ENCODE measurements at regions not wholly inside any gene's neighbourhood (a gene's known extent, or its start where the extent isn't known, plus 50 kb on each side); places are given as distances from the start of the nearest gene placed in this dataset.

- in situ Hi-C loops (cut with HindIII; ENCODE audit: low sequenced_read_pairs) = no loop called here
- H3K4me3 ChIP-seq (ENCODE audit: low read depth, low read length) = no peak overlapping the region
- TF ChIP-seq, protein P1, sequence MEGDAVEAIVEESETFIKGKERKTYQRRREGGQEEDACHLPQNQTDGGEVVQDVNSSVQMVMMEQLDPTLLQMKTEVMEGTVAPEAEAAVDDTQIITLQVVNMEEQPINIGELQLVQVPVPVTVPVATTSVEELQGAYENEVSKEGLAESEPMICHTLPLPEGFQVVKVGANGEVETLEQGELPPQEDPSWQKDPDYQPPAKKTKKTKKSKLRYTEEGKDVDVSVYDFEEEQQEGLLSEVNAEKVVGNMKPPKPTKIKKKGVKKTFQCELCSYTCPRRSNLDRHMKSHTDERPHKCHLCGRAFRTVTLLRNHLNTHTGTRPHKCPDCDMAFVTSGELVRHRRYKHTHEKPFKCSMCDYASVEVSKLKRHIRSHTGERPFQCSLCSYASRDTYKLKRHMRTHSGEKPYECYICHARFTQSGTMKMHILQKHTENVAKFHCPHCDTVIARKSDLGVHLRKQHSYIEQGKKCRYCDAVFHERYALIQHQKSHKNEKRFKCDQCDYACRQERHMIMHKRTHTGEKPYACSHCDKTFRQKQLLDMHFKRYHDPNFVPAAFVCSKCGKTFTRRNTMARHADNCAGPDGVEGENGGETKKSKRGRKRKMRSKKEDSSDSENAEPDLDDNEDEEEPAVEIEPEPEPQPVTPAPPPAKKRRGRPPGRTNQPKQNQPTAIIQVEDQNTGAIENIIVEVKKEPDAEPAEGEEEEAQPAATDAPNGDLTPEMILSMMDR (IDR thresholded peaks at IDR 0.05; ENCODE audit: low read depth, low read length, missing control alignments) = no peak
- no peak for DNase-seq (ENCODE audit: low read depth)
Observed at GRCh38 chr21:28447462-28447861, 545.2 kb downstream of the LTN1 start.

DNA sequence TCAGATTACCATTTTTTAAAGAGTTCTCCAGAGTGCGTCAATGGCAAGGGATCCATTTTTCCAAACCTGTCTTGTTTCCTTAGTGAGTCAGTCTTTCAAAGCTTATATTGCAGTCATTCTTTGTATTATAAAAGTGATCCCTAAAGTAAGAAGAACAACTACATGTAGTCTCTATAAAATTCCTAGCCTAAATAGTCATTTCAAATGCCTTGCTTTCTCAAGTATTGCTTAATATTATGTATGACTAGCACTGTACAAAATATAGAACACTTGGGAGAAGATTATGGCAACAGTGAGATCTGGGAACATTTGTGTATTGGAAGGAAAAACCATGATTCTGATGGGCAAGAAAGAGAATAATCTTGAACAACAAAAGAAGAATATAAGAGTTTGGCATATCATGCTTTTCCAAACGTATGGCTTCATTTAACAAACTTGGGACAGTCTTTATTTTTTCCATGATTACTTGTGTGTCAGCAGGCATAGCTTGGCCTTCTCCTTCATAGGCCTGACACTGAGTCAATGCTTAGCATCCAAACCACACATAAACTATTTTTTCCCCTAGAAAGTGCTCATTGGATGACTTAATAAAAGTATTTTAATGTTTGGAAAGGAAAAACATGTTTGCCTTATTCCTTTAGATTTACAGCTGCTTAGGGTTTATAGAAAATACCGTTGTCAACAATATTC, 547.4 kb downstream of the LTN1 start:
- in situ Hi-C loops (cut with HindIII; ENCODE audit: low sequenced_read_pairs) = no loop called here
- no peak for DNase-seq (ENCODE audit: low read depth)
- TF ChIP-seq, protein P1 (IDR thresholded peaks at IDR 0.05; ENCODE audit: low read depth, low read length, missing control alignments) = no peak
- no peak overlapping the region for H3K4me3 ChIP-seq (ENCODE audit: low read depth, low read length)

DNA sequence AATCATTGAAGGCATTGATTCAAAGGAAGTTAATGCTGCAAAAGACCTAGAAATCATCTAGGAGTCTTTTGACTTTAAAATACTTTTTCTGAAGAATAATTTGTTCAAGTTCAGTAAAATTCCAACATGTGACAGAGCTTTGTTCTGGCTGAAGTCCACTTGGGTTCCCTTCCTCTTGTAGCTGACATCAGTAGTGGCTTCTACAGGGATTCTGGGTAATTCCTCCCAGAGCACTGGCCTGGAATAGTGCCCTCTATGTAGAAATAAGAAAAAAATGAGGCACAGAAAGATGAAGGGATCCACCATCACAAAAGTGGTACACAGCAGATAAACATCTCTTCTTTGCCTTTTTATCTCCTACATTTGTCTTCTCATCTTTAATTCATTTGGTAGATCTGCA, 548.1 kb downstream of the LTN1 start:
- H3K4me3 ChIP-seq (ENCODE audit: low read depth, low read length) = no peak overlapping the region
- in situ Hi-C loops (cut with HindIII; ENCODE audit: low sequenced_read_pairs) = no loop called here
- TF ChIP-seq, protein P1 (IDR thresholded peaks at IDR 0.05; ENCODE audit: low read depth, low read length, missing control alignments) = no peak
- no peak for DNase-seq (ENCODE audit: low read depth)

DNA sequence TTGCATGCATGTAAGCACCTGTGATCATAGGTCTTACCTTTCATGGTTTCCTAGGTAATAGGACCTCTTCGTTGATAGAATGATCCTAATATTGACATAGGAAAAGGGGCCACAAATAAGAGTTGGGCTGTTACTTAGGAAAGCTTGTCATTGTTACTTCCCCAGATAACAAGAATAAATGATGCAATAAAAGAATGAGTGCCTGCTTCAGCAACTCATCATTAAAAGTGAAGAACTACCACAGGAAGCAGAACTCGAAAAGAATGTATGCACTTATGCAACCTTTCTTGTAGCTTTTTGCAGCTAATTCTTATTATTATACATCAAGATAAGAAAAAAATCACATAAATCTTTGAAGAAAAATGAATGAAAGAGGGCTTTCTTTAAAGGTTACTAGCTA, 548.6 kb downstream of the LTN1 start:
- no peak for DNase-seq (ENCODE audit: low read depth)
- TF ChIP-seq, protein P1 (IDR thresholded peaks at IDR 0.05; ENCODE audit: low read depth, low read length, missing control alignments) = no peak
- no peak overlapping the region for H3K4me3 ChIP-seq (ENCODE audit: low read depth, low read length)

DNA sequence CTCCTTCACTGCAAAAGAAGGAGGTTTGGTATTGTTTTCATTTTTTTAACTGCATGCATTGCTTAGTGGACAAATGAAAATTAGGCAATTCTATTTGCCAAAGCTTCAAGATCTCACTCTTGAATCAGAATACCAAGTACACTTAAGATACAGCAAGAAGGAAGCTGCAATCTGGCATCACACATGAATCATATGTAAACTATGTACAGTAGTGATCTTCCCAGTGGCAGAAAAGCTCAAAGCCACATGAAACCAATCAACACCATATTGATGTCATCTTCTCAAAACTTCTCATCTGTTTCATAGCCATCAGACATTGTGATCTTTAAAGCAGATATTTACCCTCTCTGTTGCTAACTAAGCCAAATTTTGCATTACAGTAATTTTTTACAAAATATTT, 550.1 kb downstream of the LTN1 start:
- in situ Hi-C loops (cut with HindIII; ENCODE audit: low sequenced_read_pairs) = no loop called here
- TF ChIP-seq, protein P1 (IDR thresholded peaks at IDR 0.05; ENCODE audit: low read depth, low read length, missing control alignments) = no peak
- DNase-seq (ENCODE audit: low read depth) = no peak
- no peak overlapping the region for H3K4me3 ChIP-seq (ENCODE audit: low read depth, low read length)

More for the DNA sequence above, 548.6 kb downstream of the LTN1 start:
- in situ Hi-C loops (cut with HindIII; ENCODE audit: low sequenced_read_pairs) = no loop called here

- TF ChIP-seq, protein P1 (IDR thresholded peaks at IDR 0.05; ENCODE audit: low read depth, low read length, missing control alignments) = no peak
- in situ Hi-C loops (cut with HindIII; ENCODE audit: low sequenced_read_pairs) = no loop called here
- H3K4me3 ChIP-seq (ENCODE audit: low read depth, low read length) = no peak overlapping the region
- DNase-seq (ENCODE audit: low read depth) = no peak
Observed at GRCh38 chr21:28442085-28442484, 550.6 kb downstream of the LTN1 start.

All from astrocyte of the cerebellum (primary cell).